CD4-positive, alpha-beta T cell treated with Interleukin-17A for 4 hours (primary cell): ENCODE measurements at regions not wholly inside any gene's neighbourhood (a gene's known extent, or its start where the extent isn't known, plus 50 kb on each side); places are given as distances from the start of the nearest gene placed in this dataset.

Source experiments
- DNase-seq: peaks from one replicate; pipeline ENCODE4 v3.0.0-alpha.2; 2020; ENCODE audit warnings: mixed read lengths

GRCh38 chr16:5498562-5498961, 401.0 kb upstream of the EEF2KMT start:
- no peak for DNase-seq

GRCh38 chr16:5496013-5496412, 398.4 kb upstream of the EEF2KMT start:
- DNase-seq, result no peak

GRCh38 chr16:5490499-5490898, 392.9 kb upstream of the EEF2KMT start:
- no peak for DNase-seq

GRCh38 chr16:5488581-5488980, 391.0 kb upstream of the EEF2KMT start:
- DNase-seq, result no peak

- DNase-seq, result no peak
Measured at GRCh38 chr16:5487728-5488127, 390.1 kb upstream of the EEF2KMT start.

GRCh38 chr16:5482256-5482655, 384.7 kb upstream of the EEF2KMT start:
- DNase-seq, result no peak

- no peak for DNase-seq
Measured at GRCh38 chr16:5480431-5481195, 383.0 kb upstream of the EEF2KMT start.

GRCh38 chr16:5479926-5480325, 382.3 kb upstream of the EEF2KMT start:
- DNase-seq, result no peak

- DNase-seq, result no peak
Measured at GRCh38 chr16:5478036-5478435, 380.4 kb upstream of the EEF2KMT start.

GRCh38 chr16:5477251-5477650, 379.7 kb upstream of the EEF2KMT start:
- DNase-seq, result no peak

- no peak for DNase-seq
Measured at GRCh38 chr16:5472552-5472951, 375.0 kb upstream of the EEF2KMT start.

- DNase-seq, result no peak
Measured at GRCh38 chr16:5468488-5468887, 370.9 kb upstream of the EEF2KMT start.

- DNase-seq, result no peak
Measured at GRCh38 chr16:5467552-5467951, 370.0 kb upstream of the EEF2KMT start.

GRCh38 chr16:5466551-5466950, 369.0 kb upstream of the EEF2KMT start:
- DNase-seq, result no peak

GRCh38 chr16:5465714-5466113, 368.1 kb upstream of the EEF2KMT start:
- DNase-seq, result no peak

GRCh38 chr16:5463820-5464219, 366.2 kb upstream of the EEF2KMT start:
- DNase-seq, result no peak

GRCh38 chr16:5461574-5461973, 364.0 kb upstream of the EEF2KMT start:
- no peak for DNase-seq

GRCh38 chr16:5461141-5461540, 363.5 kb upstream of the EEF2KMT start:
- DNase-seq, result no peak

GRCh38 chr16:5460701-5461100, 363.1 kb upstream of the EEF2KMT start:
- DNase-seq, result no peak

- no peak for DNase-seq
Measured at GRCh38 chr16:5459863-5460262, 362.3 kb upstream of the EEF2KMT start.

GRCh38 chr16:5455110-5455509, 357.5 kb upstream of the EEF2KMT start:
- no peak for DNase-seq

GRCh38 chr16:5454349-5454748, 356.8 kb upstream of the EEF2KMT start:
- DNase-seq, result no peak

GRCh38 chr16:5451641-5452040, 354.0 kb upstream of the EEF2KMT start:
- no peak for DNase-seq

- DNase-seq, result no peak
Measured at GRCh38 chr16:5450409-5451104, 353.0 kb upstream of the EEF2KMT start.

GRCh38 chr16:5449901-5450300, 352.3 kb upstream of the EEF2KMT start:
- DNase-seq, result no peak
